Progenitor cell of endocrine pancreas (in vitro differentiated cells): ENCODE measurements at regions not wholly inside any gene's neighbourhood (a gene's known extent, or its start where the extent isn't known, plus 50 kb on each side); places are given as distances from the start of the nearest gene placed in this dataset.

ENCODE experiments used
- DNase-seq: peaks from one replicate; pipeline ENCODE4 v3.0.0; 2021; ENCODE audit warnings: low spot score; ENCODE audit not compliant: unreplicated experiment
- H3K27ac Mint-ChIP-seq: 2 replicates; pipeline ENCODE4 v1.8.0; 2021; ENCODE audit warnings: mild to moderate bottlenecking, moderate library complexity, mixed read lengths
- H3K27me3 Mint-ChIP-seq: 2 replicates; pipeline ENCODE4 v1.8.0; 2021; ENCODE audit warnings: mixed read lengths
- H3K36me3 Mint-ChIP-seq: 2 replicates; pipeline ENCODE4 v1.8.0; 2022; ENCODE audit warnings: mixed read lengths; ENCODE audit not compliant: insufficient read depth
- H3K4me1 Mint-ChIP-seq: 2 replicates; pipeline ENCODE4 v1.8.0; 2021; ENCODE audit warnings: low read depth, mixed read lengths
- H3K4me3 Mint-ChIP-seq: 2 replicates; pipeline ENCODE4 v1.8.0; 2021; ENCODE audit warnings: low read depth, mild to moderate bottlenecking, moderate library complexity, mixed read lengths
- H3K9me3 Mint-ChIP-seq: 2 replicates; pipeline ENCODE4 v1.8.0; 2021; ENCODE audit warnings: low read depth, mixed read lengths
- CTCF ChIP-seq: fragments of 200-600 bp; sonication (generic); IDR thresholded peaks from one replicate; pipeline ENCODE4 v1.5.0; 2021; ENCODE audit warnings: antibody characterized with exemption, mild to moderate bottlenecking; ENCODE audit not compliant: unreplicated experiment

GRCh38 chr2:5868931-5869330, 176.7 kb downstream of the SOX11 start:
- H3K27me3 Mint-ChIP-seq: peaks cover 14% of the 10 kb centered on the region
- H3K4me3 Mint-ChIP-seq: no peak overlapping the region
- no peaks in the 10 kb centered on the region for H3K9me3 Mint-ChIP-seq
- H3K4me1 Mint-ChIP-seq: peaks cover 5% of the 10 kb centered on the region
- no peak for TF ChIP-seq CTCF
- H3K36me3 Mint-ChIP-seq: no peaks in the 10 kb centered on the region
- DNase-seq: no peak
- no peak overlapping the region for H3K27ac Mint-ChIP-seq

GRCh38 chr2:5869936-5870335, 177.8 kb downstream of the SOX11 start:
- Mint-ChIP-seq H3K4me1 (peaks cover under 1% of the 10 kb centered on the region), H3K27me3 (peaks cover 14% of the 10 kb centered on the region), H3K27ac (no peak overlapping the region), H3K9me3 (no peaks in the 10 kb centered on the region), H3K4me3 (no peak overlapping the region), H3K36me3 (no peaks in the 10 kb centered on the region)
- TF ChIP-seq CTCF: no peak
- no peak for DNase-seq

- H3K9me3 Mint-ChIP-seq: peaks cover 8% of the 10 kb centered on the region
- no peak overlapping the region for H3K4me3 Mint-ChIP-seq
- H3K27me3 Mint-ChIP-seq: no peaks in the 10 kb centered on the region
- TF ChIP-seq CTCF: no peak
- no peaks in the 10 kb centered on the region for H3K4me1 Mint-ChIP-seq
- DNase-seq: no peak
- H3K36me3 Mint-ChIP-seq: no peaks in the 10 kb centered on the region
- peak overlapping the region; percentile 8 for H3K27ac Mint-ChIP-seq
Measured at GRCh38 chr2:5877360-5877759, 185.2 kb downstream of the SOX11 start.

GRCh38 chr2:5885451-5886173, 193.4 kb downstream of the SOX11 start:
- peaks cover 14% of the 10 kb centered on the region for H3K9me3 Mint-ChIP-seq
- no peak overlapping the region for H3K27ac Mint-ChIP-seq
- no peak overlapping the region for H3K4me3 Mint-ChIP-seq

GRCh38 chr2:5886462-5886861, 194.3 kb downstream of the SOX11 start:
- Mint-ChIP-seq H3K4me1 (peaks cover 31% of the 10 kb centered on the region), H3K4me3 (no peak overlapping the region), H3K27ac (no peak overlapping the region), H3K36me3 (no peaks in the 10 kb centered on the region), H3K27me3 (no peaks in the 10 kb centered on the region), H3K9me3 (peaks cover 13% of the 10 kb centered on the region)
- no peak for TF ChIP-seq CTCF
- no peak for DNase-seq

More at GRCh38 chr2:5885451-5886173, 193.4 kb downstream of the SOX11 start:
- no peak for TF ChIP-seq CTCF
- Mint-ChIP-seq H3K4me1 (peaks cover 31% of the 10 kb centered on the region), H3K36me3 (no peaks in the 10 kb centered on the region), H3K27me3 (no peaks in the 10 kb centered on the region)
- DNase-seq: no peak
